H1 (cell line): ENCODE measurements at regions not wholly inside any gene's neighbourhood (a gene's known extent, or its start where the extent isn't known, plus 50 kb on each side); places are given as distances from the start of the nearest gene placed in this dataset.

Experiments
- CTCF ChIA-PET: fragments of 300-600 bp; sonication (Branson Sonifier 250); formaldehyde crosslinking; loops from one replicate; lab custom pipeline; 2021; ENCODE audit not compliant: partially characterized antibody; lab: Charles Lee
- POLR2A ChIA-PET: fragments of 300-600 bp; sonication (Branson Sonifier 250); formaldehyde crosslinking; loops from one replicate; lab custom pipeline; 2021; ENCODE audit warnings: inconsistent platforms; ENCODE audit not compliant: partially characterized antibody; lab: Charles Lee
- DNase-seq, 2 experiments: peaks; one replicate each; pipeline versions ENCODE4 v3.0.0 to v3.0.0-alpha.2; 2010 to 2022; ENCODE audit warnings: low spot score in 2 of 2, low read depth in 1 of 2, mixed read lengths in 1 of 2
- FAIRE-seq: peaks from 2 replicates; lab custom pipeline; 2011; peaks lifted over from hg19 to GRCh38; lab: Jason Lieb, UNC
- H2AFZ ChIP-seq: 2 replicates; pipeline ENCODE4 v1.8.1; 2012; ENCODE audit warnings: low read length, inconsistent platforms
- H2AK5ac ChIP-seq: 2 replicates; pipeline ENCODE4 v1.6.1; 2013; ENCODE audit warnings: low read depth, low read length
- H2BK120ac ChIP-seq: replicated peaks from 2 replicates; pipeline ENCODE3; 2013; ENCODE audit warnings: low read depth, low read length, inconsistent platforms
- H2BK12ac ChIP-seq: 2 replicates; pipeline ENCODE4 v1.6.1; 2013; ENCODE audit warnings: low read depth, low read length
- H2BK15ac ChIP-seq: 2 replicates; pipeline ENCODE4 v1.6.1; 2013; ENCODE audit warnings: low read length
- H2BK20ac ChIP-seq: 2 replicates; pipeline ENCODE4 v1.6.1; 2013; ENCODE audit warnings: low read length
- H2BK5ac ChIP-seq: 2 replicates; pipeline ENCODE4 v1.6.1; 2013; ENCODE audit warnings: low read depth, low read length
- H3K14ac ChIP-seq: 2 replicates; pipeline ENCODE4 v1.6.1; 2013; ENCODE audit warnings: inconsistent platforms; ENCODE audit not compliant: insufficient read length
- H3K18ac ChIP-seq: 2 replicates; pipeline ENCODE4 v1.6.1; 2013; ENCODE audit warnings: low read length; ENCODE audit errors: extremely low read depth
- H3K23ac ChIP-seq: 2 replicates; pipeline ENCODE4 v1.6.1; 2013; ENCODE audit warnings: inconsistent platforms; ENCODE audit not compliant: insufficient read length
- H3K23me2 ChIP-seq: 2 replicates; pipeline ENCODE4 v1.6.1; 2013; ENCODE audit warnings: low read depth, low read length
- H3K27ac ChIP-seq: 2 replicates; pipeline ENCODE4 v1.6.1; 2011; ENCODE audit warnings: low read depth, low read length, inconsistent platforms
- H3K27me3 ChIP-seq, 4 experiments: replicated peaks in 1 of 4; 1 replicate in 1 of 4; 2 replicates in 3 of 4; pipeline versions ENCODE4 v1.6.1 to v1.8.1; 2011 to 2013; ENCODE audit warnings: low read length in 3 of 4, mild to moderate bottlenecking in 3 of 4, inconsistent platforms in 2 of 4, mixed read lengths in 2 of 4, moderate library complexity in 1 of 4; ENCODE audit not compliant: control insufficient read depth in 3 of 4, insufficient read depth in 3 of 4; ENCODE audit errors: extremely low read depth in 1 of 4
- H3K36me3 ChIP-seq, 4 experiments: 2 replicates each; pipeline versions ENCODE4 v1.6.1 to v1.8.1; 2011 to 2013; ENCODE audit warnings: mild to moderate bottlenecking in 4 of 4, low read length in 3 of 4, moderate library complexity in 2 of 4, control low read depth in 1 of 4, inconsistent platforms in 1 of 4; ENCODE audit not compliant: insufficient read depth in 4 of 4, control insufficient read depth in 2 of 4
- H3K4ac ChIP-seq: replicated peaks from 2 replicates; pipeline ENCODE3; 2013; ENCODE audit warnings: low read length, low read depth, mixed read lengths, inconsistent platforms; ENCODE audit not compliant: insufficient read length
- H3K4me1 ChIP-seq, 4 experiments: replicated peaks in 1 of 4; 1 replicate in 1 of 4; 2 replicates in 3 of 4; pipeline versions ENCODE4 v1.6.1 to v1.8.1; 2011 to 2013; ENCODE audit warnings: low read length in 3 of 4, inconsistent platforms in 2 of 4, mixed read lengths in 1 of 4; ENCODE audit not compliant: insufficient read depth in 4 of 4, control insufficient read depth in 3 of 4
- H3K4me2 ChIP-seq, 2 experiments: 2 replicates each; pipeline versions ENCODE4 v1.6.1 to v1.8.1; 2011 to 2013; ENCODE audit warnings: low read depth in 2 of 2, low read length in 2 of 2, control low read depth in 1 of 2, inconsistent platforms in 1 of 2, mild to moderate bottlenecking in 1 of 2; ENCODE audit not compliant: insufficient read depth in 1 of 2
- H3K4me3 ChIP-seq, 4 experiments: fragments of 200-600, 300-600 bp in 1 of 4; sonication (generic), shearing (Covaris generic), sonication (Bioruptor Twin) in 1 of 4; 2 replicates each; pipeline versions ENCODE4 v1.5.1 to v1.8.1; 2011 to 2016; ENCODE audit warnings: low read length in 4 of 4, low read depth in 3 of 4, control low read depth in 2 of 4, inconsistent platforms in 2 of 4, mild to moderate bottlenecking in 2 of 4, mixed read lengths in 1 of 4, moderate library complexity in 1 of 4; ENCODE audit not compliant: insufficient read depth in 2 of 4; ENCODE audit errors: extremely low read depth in 1 of 4
- H3K56ac ChIP-seq: replicated peaks from 2 replicates; pipeline ENCODE3; 2013; ENCODE audit warnings: low read depth, mild to moderate bottlenecking, mixed read lengths, low read length, inconsistent platforms; ENCODE audit not compliant: insufficient read length
- H3K79me1 ChIP-seq: 2 replicates; pipeline ENCODE4 v1.6.1; 2013; ENCODE audit warnings: low read depth, low read length, control low read depth
- H3K79me2 ChIP-seq, 2 experiments: 2 replicates each; pipeline versions ENCODE4 v1.6.1 to v1.8.1; 2012 to 2013; ENCODE audit warnings: low read length in 2 of 2, mild to moderate bottlenecking in 2 of 2, inconsistent platforms in 1 of 2; ENCODE audit not compliant: insufficient read depth in 2 of 2, control insufficient read depth in 1 of 2
- H3K9ac ChIP-seq, 4 experiments: replicated peaks in 1 of 4; 1 replicate in 1 of 4; 2 replicates in 3 of 4; pipeline versions ENCODE4 v1.6.1 to v1.8.1; 2011 to 2013; ENCODE audit warnings: low read depth in 3 of 4, low read length in 3 of 4, control low read depth in 2 of 4, mild to moderate bottlenecking in 2 of 4, moderate library complexity in 2 of 4, inconsistent platforms in 1 of 4; ENCODE audit errors: extremely low read depth in 1 of 4
- H3K9me3 ChIP-seq, 2 experiments: 2 replicates each; pipeline versions ENCODE4 v1.6.1 to v1.8.1; 2012 to 2013; ENCODE audit warnings: mild to moderate bottlenecking in 2 of 2, moderate library complexity in 2 of 2, control low read depth in 1 of 2, inconsistent platforms in 1 of 2, low read depth in 1 of 2, low read length in 1 of 2, mixed read lengths in 1 of 2; ENCODE audit not compliant: insufficient read depth in 2 of 2
- H4K20me1 ChIP-seq, 2 experiments: replicated peaks in 1 of 2; 2 replicates each; pipeline versions ENCODE3 to v1.8.1; 2011 to 2013; ENCODE audit warnings: inconsistent platforms in 2 of 2, low read length in 2 of 2, mild to moderate bottlenecking in 1 of 2; ENCODE audit not compliant: insufficient read depth in 2 of 2, control insufficient read depth in 1 of 2
- H4K5ac ChIP-seq: 2 replicates; pipeline ENCODE4 v1.6.1; 2013; ENCODE audit warnings: low read length, low read depth, mixed read lengths, inconsistent platforms; ENCODE audit not compliant: insufficient read length
- H4K8ac ChIP-seq: 2 replicates; pipeline ENCODE4 v1.8.0; 2013; ENCODE audit warnings: mild to moderate bottlenecking, moderate library complexity, low read length, inconsistent platforms; ENCODE audit not compliant: insufficient read depth; ENCODE audit errors: extremely low read depth
- H4K91ac ChIP-seq: replicated peaks from 2 replicates; pipeline ENCODE3; 2013; ENCODE audit warnings: low read length, mixed read lengths, inconsistent platforms; ENCODE audit not compliant: insufficient read length
- ASH2L ChIP-seq: fragments of 200-600, 300-600 bp; sonication (generic); IDR thresholded peaks from one replicate; pipeline ENCODE4 v1.7.1; 2017; ENCODE audit warnings: low read length
- EP300 ChIP-seq, 2 experiments: IDR thresholded peaks; 1 replicate in 1 of 2; 2 replicates in 1 of 2; pipeline ENCODE4 v1.6.1; 2011 to 2012; ENCODE audit warnings: low read depth in 2 of 2, low read length in 2 of 2, mild to moderate bottlenecking in 2 of 2, borderline replicate concordance in 1 of 2, inconsistent platforms in 1 of 2, moderate library complexity in 1 of 2
- KDM1A ChIP-seq: fragments of 200-600, 300-600 bp; sonication (generic); IDR thresholded peaks from 2 replicates; pipeline ENCODE4 v1.7.1; 2016; ENCODE audit warnings: mild to moderate bottlenecking, low read length, borderline replicate concordance
- POLR2A ChIP-seq, 2 experiments: IDR thresholded peaks; 1 replicate in 1 of 2; 2 replicates in 1 of 2; pipeline ENCODE4 v1.6.1; 2011; ENCODE audit warnings: low read depth in 2 of 2, low read length in 2 of 2, mild to moderate bottlenecking in 2 of 2; ENCODE audit errors: control extremely low read depth in 1 of 2
- TEAD4 ChIP-seq: IDR thresholded peaks from 2 replicates; pipeline ENCODE4 v1.6.1; 2012; ENCODE audit warnings: low read depth, low read length, inconsistent platforms, mixed read lengths
- YY1 ChIP-seq: IDR thresholded peaks from 2 replicates; pipeline ENCODE4 v1.6.1; 2011; ENCODE audit warnings: low read depth, mild to moderate bottlenecking, low read length
- WGBS, 2 experiments: shearing (Covaris generic) in 1 of 2; methylation state at CpG; one replicate each; pipeline versions ENCODE4 v1.1.6 to v1.1.7; 2013 to 2015; ENCODE audit warnings: low lambda C conversion rate in 2 of 2, mixed read lengths in 2 of 2, inconsistent platforms in 1 of 2, low coverage in 1 of 2, missing lambda C conversion rate in 1 of 2; ENCODE audit not compliant: insufficient replicate concordance in 2 of 2, insufficient coverage in 1 of 2, insufficient read length in 1 of 2; ENCODE audit errors: extremely low coverage in 1 of 2, missing lambda C conversion rate in 1 of 2; 5-methylcytosine and 5-hydroxymethylcytosine counted together
- TF ChIP-seq, protein P1 (sequence below), 3 experiments: IDR thresholded peaks; 1 replicate in 2 of 3; 2 replicates in 1 of 3; pipeline versions ENCODE4 v1.5.1 to v1.6.1; 2011; ENCODE audit warnings: low read length in 3 of 3, mild to moderate bottlenecking in 3 of 3, inconsistent platforms in 2 of 3, low read depth in 1 of 3, moderate library complexity in 1 of 3; ENCODE audit not compliant: insufficient read depth in 1 of 3; ENCODE audit errors: control extremely low read depth in 1 of 3
- TF ChIP-seq, protein P2 (sequence below): IDR thresholded peaks from 2 replicates; pipeline ENCODE4 v1.6.1; 2012; ENCODE audit warnings: inconsistent platforms

DNA sequence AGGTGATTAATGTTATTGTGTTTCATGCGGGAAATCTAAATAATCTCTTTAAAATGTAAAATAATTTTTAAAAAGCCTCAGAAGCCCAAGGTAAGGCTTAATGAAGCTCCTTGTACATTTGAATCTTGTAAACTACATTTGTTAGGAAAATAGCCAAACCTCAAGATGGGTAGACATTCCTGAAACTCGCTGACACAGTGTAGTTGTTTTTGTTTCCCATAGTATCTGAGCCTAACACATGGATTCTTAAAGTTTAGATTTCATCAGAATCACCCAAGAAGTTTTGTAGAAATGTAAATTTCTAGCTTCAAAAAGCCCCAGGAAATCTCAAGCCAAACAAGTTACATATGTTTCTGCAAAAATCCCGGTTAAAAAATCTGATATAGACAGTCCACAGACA, 1221.1 kb upstream of the ACVR2A start:
- no peaks in the 10 kb centered on the region for H3K79me2 ChIP-seq
- H3K23ac ChIP-seq, result no peak overlapping the region
- H3K4me2 ChIP-seq, result no peak overlapping the region
- H3K23me2 ChIP-seq, result no peaks in the 10 kb centered on the region
- no peak for TF ChIP-seq EP300 (IDR thresholded peaks at IDR 0.05; ENCODE audit: borderline replicate concordance in 1 of 2, low read depth in 2 of 2, low read length in 2 of 2)
- no peak for TF ChIP-seq ASH2L
- no peak for TF ChIP-seq KDM1A
- TF ChIP-seq, protein P1, sequence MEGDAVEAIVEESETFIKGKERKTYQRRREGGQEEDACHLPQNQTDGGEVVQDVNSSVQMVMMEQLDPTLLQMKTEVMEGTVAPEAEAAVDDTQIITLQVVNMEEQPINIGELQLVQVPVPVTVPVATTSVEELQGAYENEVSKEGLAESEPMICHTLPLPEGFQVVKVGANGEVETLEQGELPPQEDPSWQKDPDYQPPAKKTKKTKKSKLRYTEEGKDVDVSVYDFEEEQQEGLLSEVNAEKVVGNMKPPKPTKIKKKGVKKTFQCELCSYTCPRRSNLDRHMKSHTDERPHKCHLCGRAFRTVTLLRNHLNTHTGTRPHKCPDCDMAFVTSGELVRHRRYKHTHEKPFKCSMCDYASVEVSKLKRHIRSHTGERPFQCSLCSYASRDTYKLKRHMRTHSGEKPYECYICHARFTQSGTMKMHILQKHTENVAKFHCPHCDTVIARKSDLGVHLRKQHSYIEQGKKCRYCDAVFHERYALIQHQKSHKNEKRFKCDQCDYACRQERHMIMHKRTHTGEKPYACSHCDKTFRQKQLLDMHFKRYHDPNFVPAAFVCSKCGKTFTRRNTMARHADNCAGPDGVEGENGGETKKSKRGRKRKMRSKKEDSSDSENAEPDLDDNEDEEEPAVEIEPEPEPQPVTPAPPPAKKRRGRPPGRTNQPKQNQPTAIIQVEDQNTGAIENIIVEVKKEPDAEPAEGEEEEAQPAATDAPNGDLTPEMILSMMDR (IDR thresholded peaks at IDR 0.05; ENCODE audit: control extremely low read depth in 1 of 3, insufficient read depth in 1 of 3, low read depth in 1 of 3, low read length in 3 of 3), result no peak
- TF ChIP-seq POLR2A (IDR thresholded peaks at IDR 0.05; ENCODE audit: control extremely low read depth in 1 of 2, low read depth in 2 of 2, low read length in 2 of 2), result no peak
- TF ChIP-seq YY1, result no peak
- TF ChIP-seq TEAD4, result no peak
- TF ChIP-seq, protein P2, sequence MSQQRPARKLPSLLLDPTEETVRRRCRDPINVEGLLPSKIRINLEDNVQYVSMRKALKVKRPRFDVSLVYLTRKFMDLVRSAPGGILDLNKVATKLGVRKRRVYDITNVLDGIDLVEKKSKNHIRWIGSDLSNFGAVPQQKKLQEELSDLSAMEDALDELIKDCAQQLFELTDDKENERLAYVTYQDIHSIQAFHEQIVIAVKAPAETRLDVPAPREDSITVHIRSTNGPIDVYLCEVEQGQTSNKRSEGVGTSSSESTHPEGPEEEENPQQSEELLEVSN, result no peak
- no peak overlapping the region for H2BK5ac ChIP-seq
- ChIA-PET POLR2A (no interaction called here), CTCF (no interaction called here)
- no peaks in the 10 kb centered on the region; a peak in 1 of 4 replicates for H3K9me3 ChIP-seq
- H3K27me3 ChIP-seq, result no peaks in the 10 kb centered on the region
- H4K91ac ChIP-seq, result no peak overlapping the region
- WGBS, 2 experiments, result 91% methylated on average over 3 of the region's 3 CpGs; no CpG with 5 or more reads in 1 of the 2 experiments
- H2BK15ac ChIP-seq, result no peak overlapping the region
- H3K27ac ChIP-seq, result no peak overlapping the region
- H3K79me1 ChIP-seq, result no peaks in the 10 kb centered on the region
- no peak overlapping the region for H3K4me3 ChIP-seq
- H2BK20ac ChIP-seq, result no peak overlapping the region
- H3K14ac ChIP-seq, result no peak overlapping the region
- no peak overlapping the region for H3K18ac ChIP-seq
- no peak overlapping the region for H3K56ac ChIP-seq
- no peak overlapping the region for H4K8ac ChIP-seq
- H3K4ac ChIP-seq, result no peak overlapping the region
- no peak overlapping the region for H2AK5ac ChIP-seq
- no peak overlapping the region for H2AFZ ChIP-seq
- FAIRE-seq (no peak), DNase-seq (no peak)
- H2BK120ac ChIP-seq, result no peak overlapping the region
- H3K9ac ChIP-seq, result no peak overlapping the region
- no peaks in the 10 kb centered on the region for H4K20me1 ChIP-seq
- no peak overlapping the region for H2BK12ac ChIP-seq
- no peaks in the 10 kb centered on the region for H3K4me1 ChIP-seq
- no peaks in the 10 kb centered on the region for H3K36me3 ChIP-seq
- no peak overlapping the region for H4K5ac ChIP-seq
